ENCODE measurements at regions not wholly inside any gene's neighbourhood (a gene's known extent, or its start where the extent isn't known, plus 50 kb on each side); places are given as distances from the start of the nearest gene placed in this dataset.
"Not testable (repeated sequence)": the region's sequence is repeated elsewhere in the genome, so short reads cannot be mapped to it uniquely, and the experiment has no call there.

DNA sequence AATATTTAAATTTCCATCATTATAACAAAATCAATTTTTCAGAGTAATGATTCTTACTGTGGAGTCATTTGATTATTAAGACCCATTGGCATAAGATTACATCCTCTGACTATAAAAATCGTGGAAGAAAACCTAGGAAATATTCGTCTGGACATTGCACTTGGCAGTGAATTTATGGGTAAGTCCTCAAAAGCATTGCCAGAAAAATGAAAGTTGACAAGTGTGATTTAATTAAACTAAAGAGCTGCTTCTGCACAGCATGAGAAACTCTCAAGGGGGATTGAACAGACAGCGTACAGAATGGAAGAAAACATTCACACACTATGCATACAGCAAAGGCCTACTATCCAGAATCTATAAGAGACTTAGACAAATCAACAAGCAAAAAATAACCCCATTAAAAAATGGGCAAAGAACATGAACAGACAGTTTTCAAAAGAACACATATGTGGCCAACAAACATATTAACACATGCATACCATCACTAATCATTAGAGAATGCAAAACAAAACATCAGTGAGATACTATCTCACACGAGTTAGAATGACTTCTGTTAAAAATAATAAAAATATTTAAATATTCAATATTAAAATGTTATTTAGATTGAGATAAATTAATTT is 111.4 kb downstream of the CCDC74A start:
- not testable (repeated sequence) for DNase-seq (ENCODE audit: low read depth in 2 of 2)

DNA sequence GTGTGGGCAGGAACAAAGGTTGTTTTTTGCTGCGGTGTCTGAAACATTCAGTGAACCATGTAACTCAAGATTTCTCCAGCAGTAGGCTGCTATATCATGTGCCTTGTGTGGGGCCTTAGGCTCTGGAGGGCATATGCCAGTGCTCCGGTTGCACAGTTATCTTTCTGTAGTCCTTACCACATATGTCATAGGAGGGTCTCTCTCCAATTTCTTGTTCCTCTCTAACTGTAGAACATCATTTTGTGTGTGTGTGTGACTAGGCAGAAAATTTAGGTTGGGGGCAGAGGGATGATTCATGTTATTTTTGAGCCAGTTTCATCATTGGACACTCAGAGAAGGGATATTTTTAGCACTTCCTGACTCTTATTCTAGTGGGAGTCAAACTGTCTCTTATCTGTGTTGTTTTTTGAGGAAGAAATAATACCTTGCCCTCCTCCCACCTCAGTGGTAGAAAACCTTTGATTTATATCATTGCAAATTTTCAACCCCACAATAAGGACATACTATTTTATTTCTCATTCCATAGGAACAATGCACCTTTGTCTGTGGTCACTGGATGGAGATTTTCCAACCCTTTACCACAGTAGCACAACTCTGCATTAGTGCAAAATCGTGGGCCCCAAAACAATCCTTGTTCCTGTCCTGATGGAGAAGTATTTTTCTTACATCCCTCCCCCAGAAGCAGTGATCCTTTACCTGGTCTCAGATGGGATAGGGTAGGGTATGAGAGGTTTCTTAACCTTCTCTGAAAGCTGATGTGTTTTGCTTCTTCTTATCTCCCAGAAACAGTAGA is 113.9 kb downstream of the CCDC74A start:
- peak; percentile 13 to 21 for DNase-seq (ENCODE audit: low read depth in 2 of 2)

DNA sequence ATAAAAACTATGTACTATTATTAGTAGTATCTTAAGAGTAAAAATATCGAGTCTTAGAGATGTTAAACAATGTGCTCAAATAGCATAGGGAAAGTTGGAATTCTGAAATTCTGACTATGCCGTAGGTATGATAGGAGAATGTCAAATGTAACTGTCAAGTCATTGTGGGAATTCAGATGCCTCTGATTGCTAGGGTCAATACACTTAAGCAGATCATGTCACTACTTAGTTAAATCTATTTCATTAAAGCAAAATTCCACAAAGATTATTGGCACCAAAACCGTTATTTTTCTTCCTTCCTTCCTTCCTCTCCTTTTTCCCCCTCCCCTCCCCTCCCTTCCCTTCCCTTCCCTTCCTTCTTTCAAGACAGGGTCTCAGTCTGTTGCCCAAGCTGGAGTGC is 115.5 kb downstream of the CCDC74A start:
- DNase-seq (ENCODE audit: low read depth in 2 of 2): not testable (repeated sequence)

DNA sequence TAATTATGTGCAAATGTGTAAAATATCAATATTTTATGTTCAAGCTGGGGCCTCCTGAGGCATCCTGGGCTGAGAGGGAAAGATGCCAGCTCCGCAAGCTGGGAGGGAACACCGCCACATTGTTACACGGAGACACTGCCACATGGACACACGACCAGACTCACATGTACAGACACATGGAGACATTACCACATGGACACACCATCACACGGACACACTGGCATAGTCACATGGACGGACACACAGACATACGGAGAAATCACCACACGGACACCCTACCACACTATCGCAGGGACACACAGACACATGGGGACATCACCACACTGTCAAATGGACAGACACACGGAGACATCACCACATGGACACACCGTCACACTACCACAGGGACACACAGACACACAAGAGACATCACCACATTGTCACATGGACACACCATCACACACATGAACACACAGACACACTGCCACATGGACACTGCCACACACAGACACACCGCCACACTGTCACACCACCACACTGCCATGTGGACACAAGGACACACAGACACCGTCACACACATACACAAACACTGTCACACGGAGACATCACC is 117.6 kb downstream of the CCDC74A start:
- no peak for DNase-seq (ENCODE audit: low read depth in 2 of 2)

DNA sequence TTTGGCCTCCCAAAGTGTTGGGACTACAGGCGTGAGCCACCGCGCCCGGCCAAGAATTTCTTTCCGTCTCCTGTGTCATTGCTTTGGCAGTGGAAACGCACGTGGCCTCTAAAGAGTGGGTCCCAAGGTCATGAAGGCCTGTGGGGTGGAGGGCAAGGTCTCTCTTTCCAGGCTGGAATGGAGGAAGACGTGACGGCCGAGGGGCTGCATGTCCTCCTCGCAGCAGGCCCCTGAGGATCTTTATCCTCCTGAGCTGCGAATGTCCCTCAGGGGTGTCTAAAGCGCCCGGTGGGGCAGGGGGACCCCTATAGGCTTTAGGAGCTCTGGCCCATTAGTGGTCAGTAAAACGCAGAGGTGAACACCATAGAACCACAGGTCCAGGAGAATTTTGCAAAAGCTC is 118.5 kb downstream of the CCDC74A start:
- DNase-seq (ENCODE audit: low read depth in 2 of 2): not testable (repeated sequence)

DNA sequence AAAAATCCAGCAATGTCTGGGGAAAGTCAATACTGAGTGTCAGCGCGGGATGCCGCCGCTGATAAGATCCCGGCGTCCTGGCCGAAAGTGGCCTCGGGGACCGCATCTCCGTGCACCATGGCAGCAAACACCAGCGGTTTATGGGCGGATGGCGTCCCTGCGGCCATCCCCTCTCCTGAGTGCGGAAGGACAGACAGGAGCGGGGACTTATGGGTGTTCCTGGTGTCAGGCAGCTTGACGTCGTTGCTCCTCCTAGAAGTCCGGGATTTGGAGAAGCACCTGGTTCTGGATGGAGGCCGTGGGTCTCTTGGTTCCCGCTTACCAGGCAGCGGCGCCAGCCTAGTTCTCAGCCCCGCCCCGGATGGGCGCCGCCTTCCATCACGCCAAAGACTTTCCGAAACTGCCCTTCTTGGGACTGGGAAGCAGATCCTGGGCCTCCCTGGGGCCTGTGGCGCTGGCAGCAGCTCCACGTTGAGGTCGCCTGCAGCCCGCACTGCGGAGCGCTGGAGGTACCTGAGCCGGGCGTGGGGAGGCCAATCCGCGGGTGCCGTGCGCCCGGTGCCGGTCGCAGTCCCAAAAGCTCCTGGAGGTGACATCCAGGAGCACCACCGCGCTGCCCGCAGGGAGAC is 119.1 kb downstream of the CCDC74A start:
- no peak for DNase-seq (ENCODE audit: low read depth in 2 of 2)

DNA sequence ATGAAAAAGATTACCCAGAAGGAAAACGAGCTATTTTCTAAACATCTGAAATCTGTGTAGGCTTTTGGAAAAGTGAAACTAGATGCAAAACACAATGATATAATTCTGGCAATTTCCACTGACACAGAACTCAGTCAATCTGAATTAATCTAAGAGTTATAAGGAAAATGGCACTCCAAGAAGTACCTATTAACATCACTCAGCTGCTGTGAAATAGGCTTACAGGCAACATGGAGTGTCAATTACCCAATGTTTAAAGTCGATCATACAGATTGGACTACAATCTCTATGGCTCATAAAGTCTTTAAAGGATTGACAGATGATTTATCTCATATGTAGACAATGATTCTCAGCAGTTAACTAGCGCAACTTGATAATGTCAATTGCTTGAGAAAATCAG is 120.9 kb downstream of the CCDC74A start:
- not testable (repeated sequence) for DNase-seq (ENCODE audit: low read depth in 2 of 2)

DNA sequence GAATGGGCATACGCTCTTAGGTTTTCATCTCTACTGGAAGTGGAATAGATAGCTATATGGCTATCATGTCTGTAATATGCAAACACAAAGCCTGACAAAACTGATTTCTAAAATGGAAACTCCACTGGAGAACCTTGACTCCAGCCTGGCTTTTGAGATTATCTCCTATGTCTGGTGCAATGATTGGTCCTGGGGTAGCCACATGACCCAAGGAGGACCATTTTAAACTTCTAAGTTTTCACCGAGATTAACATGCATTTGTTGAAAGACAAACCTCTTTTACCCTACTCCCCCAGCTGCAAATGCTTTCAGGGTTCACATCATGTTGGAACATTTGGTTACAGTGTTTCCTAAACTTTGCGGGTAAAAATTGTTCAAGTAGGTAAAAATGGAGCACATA is 124.6 kb downstream of the CCDC74A start:
- not testable (repeated sequence) for DNase-seq (ENCODE audit: low read depth in 2 of 2)

DNA sequence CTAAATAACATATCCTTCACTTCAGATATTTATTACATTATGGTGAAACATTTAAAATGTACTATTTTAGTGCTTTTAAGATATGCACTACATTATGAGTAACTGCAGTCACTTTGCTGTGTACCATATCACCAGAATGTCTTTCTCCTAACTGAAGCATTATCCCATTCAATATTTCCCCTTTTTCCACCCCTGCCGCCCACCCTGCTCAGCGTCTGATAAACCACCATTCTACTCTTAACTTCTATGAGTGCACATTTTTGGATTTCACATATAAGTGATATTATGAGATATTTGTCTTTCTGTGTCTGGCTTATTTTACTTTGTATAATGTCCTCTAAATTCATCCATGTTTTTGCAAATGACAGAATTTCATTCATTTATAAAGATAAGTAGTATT is 126.4 kb downstream of the CCDC74A start:
- not testable (repeated sequence) for DNase-seq (ENCODE audit: low read depth in 2 of 2)

DNA sequence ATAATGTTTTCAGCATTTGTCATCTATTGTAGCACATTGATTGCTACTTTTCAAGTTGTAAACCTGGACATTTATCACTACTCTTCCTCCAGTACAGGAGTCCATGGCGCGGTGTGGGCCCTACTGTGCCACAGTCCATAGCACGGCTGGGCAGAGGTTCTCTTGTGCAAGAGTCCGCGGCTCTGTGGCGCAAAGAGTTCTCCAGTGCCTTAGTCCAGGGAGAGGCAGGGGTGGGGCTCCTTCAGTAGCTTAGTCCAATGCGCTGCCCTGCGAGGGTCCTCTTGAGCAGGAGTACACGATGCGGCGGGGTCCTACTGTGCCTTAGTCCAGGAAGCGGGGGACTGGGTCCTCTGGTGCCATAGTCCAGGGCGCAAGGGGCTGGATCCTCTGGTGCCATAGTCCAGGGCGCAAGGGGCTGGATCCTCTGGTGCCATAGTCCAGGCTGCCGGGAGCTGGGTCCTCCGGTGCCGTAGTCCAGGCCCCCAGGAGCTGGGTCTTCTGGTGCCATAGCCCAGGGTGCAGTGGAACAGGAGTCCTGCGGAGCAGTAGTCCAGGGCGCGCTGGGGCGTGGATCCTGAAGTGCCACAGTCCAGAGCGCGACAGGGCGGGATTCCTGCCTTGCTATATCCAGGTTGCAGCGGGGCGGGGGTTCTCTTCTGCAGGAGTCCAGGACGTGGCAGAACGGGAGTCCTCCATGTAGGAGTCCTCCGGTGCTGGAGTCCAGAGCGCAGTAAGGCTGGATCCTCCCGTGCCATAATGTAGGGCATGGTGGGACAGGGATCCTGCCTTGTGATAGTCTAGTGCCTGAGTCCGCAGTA is 129.3 kb downstream of the CCDC74A start:
- DNase-seq (ENCODE audit: low read depth in 2 of 2): no peak

DNA sequence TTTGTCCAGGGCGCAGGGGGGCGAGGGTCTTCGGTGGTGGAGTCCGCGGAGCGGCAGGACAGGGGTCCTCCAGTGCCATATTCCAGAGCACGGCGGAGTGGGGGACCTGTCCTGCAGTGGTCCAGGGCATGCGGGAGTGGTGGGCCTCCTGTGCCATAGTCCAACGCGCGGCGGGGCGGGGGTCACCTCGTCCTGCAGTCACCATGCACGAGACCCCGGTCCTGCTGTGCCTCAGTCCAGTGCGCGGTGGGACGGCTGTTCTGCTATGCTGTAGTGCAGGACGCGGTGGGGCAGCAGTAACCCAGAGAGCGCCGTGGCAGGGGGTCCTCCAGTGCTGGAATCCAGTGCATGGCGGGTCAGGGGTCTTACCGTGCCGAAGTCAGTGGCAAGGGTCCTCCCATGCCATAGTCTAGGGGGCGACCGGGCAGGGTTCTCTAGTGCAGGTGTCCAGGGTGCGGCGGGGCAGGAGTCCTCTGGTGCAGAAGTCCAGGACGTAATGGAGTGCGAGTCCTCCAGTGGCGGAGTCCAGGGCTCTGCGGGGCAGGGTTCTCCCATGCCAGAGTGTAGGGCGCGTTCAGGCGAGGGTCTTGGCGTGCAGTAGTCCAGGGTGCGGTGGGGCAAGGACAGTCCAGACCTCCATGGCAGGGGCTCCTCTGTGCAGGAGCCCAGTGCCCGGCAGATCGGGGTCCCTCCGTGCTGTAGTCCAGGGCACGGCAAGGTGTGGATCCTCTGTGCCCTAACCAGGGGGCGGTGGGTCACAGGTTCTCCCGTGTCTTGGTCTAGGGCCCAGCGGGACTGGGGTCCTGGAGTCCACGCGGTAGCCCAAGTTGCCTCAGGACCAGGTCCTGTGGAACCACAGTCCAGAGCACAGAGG is 130.4 kb downstream of the CCDC74A start:
- no peak for DNase-seq (ENCODE audit: low read depth in 2 of 2)

DNA sequence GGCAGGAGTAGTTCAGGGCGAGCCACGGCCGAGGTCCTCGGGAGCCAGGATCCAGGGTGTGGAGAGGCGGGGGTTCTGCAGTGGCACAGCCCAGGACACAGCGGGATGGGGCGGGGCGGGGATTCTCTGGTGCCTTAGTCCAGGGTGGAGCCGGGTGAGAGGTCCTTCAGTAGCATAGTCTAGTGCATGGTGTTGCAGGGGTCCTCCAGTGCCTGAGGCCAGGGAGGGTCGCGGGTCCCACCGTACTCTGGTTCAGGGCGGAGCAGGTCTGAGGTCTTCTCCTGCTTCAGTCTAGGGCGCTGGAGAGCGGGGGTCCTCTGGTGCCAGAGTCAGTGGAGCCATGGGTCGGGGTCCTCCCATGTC is 131.1 kb downstream of the CCDC74A start:
- DNase-seq (ENCODE audit: low read depth in 2 of 2): no peak

DNA sequence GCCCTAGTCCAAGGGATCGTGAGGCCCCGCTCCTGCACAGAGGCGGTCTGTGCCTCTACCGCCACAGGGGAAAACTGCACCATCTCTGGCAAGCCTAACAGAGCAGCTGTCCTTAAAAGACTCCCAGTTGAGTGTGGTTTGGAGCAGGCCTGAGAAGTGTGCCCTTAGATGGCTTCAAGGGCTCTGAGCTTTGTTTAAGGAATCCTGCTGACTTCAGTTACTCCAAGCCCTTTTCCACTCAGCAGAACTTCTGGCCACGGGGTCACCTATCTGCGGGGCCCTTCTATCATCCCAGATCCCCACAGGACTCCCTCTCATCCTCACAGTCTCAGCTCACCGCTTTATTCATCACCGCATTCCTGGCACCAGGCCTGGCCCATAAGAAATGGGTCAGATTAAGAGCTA is 131.5 kb downstream of the CCDC74A start:
- DNase-seq (ENCODE audit: low read depth in 2 of 2): no peak

DNA sequence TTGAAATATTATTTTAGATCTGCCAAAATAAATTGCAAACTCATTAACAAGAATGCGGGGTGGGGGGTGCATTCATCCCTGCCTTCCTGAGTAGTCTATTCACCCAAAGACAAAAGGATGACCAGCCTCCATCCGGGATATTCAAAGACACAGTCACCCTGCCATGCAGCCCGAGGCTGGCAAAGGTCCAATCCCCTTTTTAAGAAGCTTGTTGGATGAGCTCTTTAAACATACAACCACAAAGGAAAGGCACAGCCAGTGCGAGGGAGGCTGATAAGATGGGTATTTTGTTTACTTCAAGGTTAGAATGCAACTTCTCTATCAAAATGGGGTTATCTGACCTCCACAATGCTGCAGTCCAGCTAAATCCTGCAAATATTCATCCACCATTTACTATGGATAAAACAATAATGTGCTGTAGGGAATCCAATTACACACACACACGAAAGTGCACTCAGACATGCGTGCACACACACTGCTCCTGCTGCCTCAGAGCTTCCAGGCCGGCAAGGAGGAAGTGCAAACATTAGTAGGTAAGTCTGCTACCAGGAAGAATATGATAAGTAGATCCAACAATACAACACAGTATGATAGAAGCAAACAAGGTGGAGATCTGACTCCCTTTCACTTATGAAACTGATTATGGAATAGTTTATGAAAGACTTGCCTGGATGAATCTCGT is 133.6 kb downstream of the CCDC74A start:
- not testable (repeated sequence) for DNase-seq (ENCODE audit: low read depth in 2 of 2)

DNA sequence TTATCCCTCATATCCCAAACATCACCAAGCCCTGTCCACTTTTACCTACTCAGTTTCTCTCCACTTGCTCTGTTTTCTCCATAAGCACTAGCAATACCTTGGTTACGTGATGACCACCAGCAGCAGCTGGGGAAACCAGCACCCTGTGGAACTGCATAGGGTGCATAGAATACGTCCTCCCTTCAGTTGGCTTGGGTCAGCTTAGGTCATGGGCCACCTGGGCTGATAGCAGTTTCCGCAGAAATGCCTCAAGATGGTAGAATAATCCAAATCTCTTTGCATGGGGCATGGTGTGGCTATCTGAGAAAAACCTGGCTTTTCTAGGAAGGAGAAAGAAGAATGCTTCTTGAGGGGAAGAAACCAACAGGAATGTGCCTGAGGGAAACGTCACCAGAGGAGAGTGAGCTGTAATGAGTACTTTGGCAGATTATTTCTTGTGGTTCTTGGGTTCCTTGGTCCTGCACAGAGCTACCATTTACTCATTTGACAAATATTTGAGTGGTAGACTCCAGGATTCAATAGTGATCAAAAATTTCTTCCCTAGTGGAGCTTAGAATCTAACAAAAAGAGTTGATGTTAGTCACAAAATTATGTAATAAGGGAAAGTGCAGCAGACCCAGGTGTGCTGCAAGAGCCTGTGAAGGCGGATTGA is 134.3 kb downstream of the CCDC74A start:
- not testable (repeated sequence) for DNase-seq (ENCODE audit: low read depth in 2 of 2)

DNA sequence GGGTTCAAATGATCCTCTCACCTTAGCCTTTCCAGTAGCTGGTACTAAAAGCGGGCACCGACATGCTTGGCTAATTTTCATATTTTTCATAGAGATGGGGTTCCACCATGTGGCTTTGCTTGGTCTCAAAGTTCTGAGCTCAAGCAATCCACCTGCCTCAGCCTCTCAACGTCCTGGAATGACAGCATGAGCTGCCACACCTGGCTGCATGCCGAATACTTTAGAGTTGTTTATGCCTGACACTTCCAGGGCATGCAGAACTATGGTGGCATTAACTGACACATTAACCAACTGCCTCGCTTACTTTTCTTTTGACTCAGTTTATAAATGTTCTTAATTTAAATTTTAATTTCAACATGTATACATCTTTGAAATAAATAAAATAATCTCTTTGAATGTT is 135.8 kb downstream of the CCDC74A start:
- DNase-seq (ENCODE audit: low read depth in 2 of 2): not testable (repeated sequence)

DNA sequence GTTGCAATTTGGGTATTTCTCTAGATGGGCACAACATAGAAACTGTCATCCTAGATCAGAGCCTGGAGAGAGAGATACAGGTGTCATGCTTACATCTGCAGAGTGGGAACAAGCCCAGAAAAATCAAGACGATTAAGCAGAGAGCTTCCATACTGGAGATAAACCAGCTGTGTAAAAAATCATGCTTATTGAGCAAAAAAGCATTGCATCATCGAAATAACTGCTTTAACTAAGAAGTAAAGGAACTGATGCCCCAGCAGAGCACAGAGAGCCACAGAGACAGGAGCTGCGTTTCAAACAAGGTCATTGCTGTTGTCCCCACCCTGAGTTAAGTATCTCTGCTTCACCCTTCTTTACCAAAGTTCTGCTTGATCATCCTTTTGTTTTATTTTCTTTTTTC is 138.0 kb downstream of the CCDC74A start:
- DNase-seq (ENCODE audit: low read depth in 2 of 2): not testable (repeated sequence)

DNA sequence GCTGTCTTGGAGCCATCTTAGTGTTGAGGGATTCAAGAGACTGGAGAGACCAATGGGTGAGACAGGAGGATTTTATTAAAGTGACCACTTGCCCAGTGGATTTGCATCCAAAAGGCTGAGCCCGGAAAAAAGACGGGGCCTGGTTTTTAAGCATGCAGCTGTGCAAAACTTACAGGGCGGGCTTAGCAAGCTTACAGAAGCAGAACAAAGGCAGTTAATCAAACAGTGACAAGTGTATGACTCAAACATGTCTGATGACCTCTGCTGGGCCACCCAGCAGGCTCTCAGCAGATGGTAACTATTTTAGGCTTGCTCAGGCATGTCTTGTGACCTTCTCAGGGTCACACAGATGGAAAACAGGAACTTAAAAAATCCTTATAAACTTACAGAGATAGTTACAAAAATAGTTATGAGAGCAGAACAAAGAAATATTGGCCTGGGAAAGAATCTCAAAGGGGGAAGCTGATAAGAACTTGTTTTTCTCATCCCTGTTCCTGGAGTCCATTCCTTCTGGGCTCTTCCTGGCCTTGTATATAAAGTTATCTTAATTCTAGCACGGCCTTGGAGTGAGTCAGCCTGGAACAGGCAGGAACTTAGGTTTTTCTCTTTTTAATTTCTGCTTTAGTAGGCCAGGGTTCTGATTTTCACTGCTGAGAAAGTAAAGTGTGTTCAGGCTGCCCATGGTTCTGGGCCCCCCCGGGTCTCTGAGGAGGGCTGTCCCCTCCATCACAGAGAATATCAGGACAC is 141.3 kb downstream of the CCDC74A start:
- peak; percentile 74 to 81 for DNase-seq (ENCODE audit: low read depth in 2 of 2)

Data from fibroblast of skin of left biceps (primary cell).